ENCODE measurements at regions not wholly inside any gene's neighbourhood (a gene's known extent, or its start where the extent isn't known, plus 50 kb on each side); places are given as distances from the start of the nearest gene placed in this dataset.

DNA sequence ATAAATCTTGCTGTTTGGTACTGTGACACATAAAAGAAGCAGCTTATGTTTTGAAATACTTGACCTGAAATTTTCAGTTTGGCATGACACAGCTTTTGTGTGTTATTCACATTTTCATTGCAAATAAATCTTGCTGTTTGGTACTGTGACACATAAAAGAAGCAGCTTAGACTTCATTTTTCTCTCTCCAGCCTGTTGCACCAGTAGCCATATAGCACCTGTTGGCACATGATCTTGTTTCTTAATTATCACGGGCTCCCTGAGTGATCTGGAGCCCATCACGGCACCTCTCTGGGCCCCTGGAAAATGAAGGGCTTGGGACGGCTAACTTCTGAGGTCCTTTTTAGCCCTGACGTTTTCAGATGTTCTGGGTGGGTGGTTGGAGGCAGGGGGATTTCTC lies 77.4 kb upstream of the SLCO3A1 start:
- Histone ChIP-seq H3K27me3 (ENCODE audit: low read length) (no peaks in the 10 kb centered on the region), H3K4me2 (ENCODE audit: low read depth, low read length, poor library complexity, severe bottlenecking) (no peak overlapping the region), H3K27ac (ENCODE audit: low read length) (no peak overlapping the region), H3K79me2 (ENCODE audit: low read length) (no peaks in the 10 kb centered on the region), H3K4me1 (ENCODE audit: low read length) (peaks cover 11% of the 10 kb centered on the region), H3K4me3 (ENCODE audit: low read length) (no peak overlapping the region), H3K36me3 (ENCODE audit: insufficient read depth, low read length) (no peaks in the 10 kb centered on the region), H3K9me3 (ENCODE audit: low read length) (no peaks in the 10 kb centered on the region), H3K9ac (ENCODE audit: low read length) (no peak overlapping the region), H2AFZ (ENCODE audit: low read length) (no peak overlapping the region), H3K9me2 (replicated peaks; ENCODE audit: insufficient read depth, low read length) (no peaks in the 10 kb centered on the region), H4K20me1 (ENCODE audit: insufficient read depth, low read depth, low read length) (no peaks in the 10 kb centered on the region)
- no peak for DNase-seq

DNA sequence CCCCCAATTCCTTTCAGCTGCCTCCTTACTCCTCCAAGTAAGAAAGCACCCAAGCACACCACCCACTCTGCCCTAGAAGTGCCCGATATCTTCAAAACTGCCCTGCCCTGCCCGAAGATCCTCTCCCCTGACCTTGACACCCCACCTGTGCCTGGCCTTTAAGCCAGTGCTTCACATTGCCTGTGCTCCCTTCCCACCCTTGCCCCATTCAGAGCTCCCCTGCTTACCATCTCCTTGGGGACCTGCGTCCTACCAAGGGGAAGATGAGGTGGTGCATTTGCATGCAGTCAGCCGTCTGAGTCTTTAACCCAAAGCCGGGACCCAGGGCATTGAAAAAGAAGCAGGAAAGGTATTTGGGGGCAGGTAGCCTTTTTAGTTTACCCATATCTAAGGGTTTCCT lies 73.5 kb upstream of the SLCO3A1 start:
- H3K4me2 ChIP-seq (ENCODE audit: low read depth, low read length, poor library complexity, severe bottlenecking): peak overlapping the region; percentile 23
- H3K9ac ChIP-seq (ENCODE audit: low read length): no peak overlapping the region
- no peaks in the 10 kb centered on the region for H3K27me3 ChIP-seq (ENCODE audit: low read length)
- no peaks in the 10 kb centered on the region for H4K20me1 ChIP-seq (ENCODE audit: insufficient read depth, low read depth, low read length)
- H3K36me3 ChIP-seq (ENCODE audit: insufficient read depth, low read length): no peaks in the 10 kb centered on the region
- peaks cover 11% of the 10 kb centered on the region for H3K4me1 ChIP-seq (ENCODE audit: low read length)
- H2AFZ ChIP-seq (ENCODE audit: low read length): no peak overlapping the region
- no peak overlapping the region for H3K27ac ChIP-seq (ENCODE audit: low read length)
- no peak overlapping the region for H3K4me3 ChIP-seq (ENCODE audit: low read length)
- H3K9me3 ChIP-seq (ENCODE audit: low read length): no peaks in the 10 kb centered on the region
- no peak for DNase-seq
- no peaks in the 10 kb centered on the region for H3K9me2 ChIP-seq (replicated peaks; ENCODE audit: insufficient read depth, low read length)
- H3K79me2 ChIP-seq (ENCODE audit: low read length): no peaks in the 10 kb centered on the region

DNA sequence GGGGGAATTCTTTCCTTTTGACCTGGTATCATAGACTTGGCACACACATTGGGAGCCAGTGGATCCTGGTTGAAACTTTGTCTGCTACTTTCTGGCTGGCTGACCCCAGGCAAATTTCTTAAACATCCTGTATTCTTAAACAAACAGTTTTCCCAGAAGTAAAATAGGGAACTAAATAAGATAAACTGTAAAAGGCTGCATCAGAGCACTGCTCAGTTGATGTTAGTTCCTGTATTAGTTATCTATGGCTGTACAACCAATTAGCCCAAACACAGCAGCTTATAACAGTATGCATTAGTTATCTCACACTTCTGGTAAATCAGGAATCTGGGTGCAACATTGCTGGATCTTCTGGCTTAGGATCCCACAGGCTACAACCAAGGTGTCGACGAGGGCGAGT lies 73.1 kb upstream of the SLCO3A1 start:
- no peaks in the 10 kb centered on the region for H3K79me2 ChIP-seq (ENCODE audit: low read length)
- H3K9ac ChIP-seq (ENCODE audit: low read length): no peak overlapping the region
- H3K27me3 ChIP-seq (ENCODE audit: low read length): no peaks in the 10 kb centered on the region
- DNase-seq: no peak
- no peak overlapping the region for H2AFZ ChIP-seq (ENCODE audit: low read length)
- H3K9me2 ChIP-seq (replicated peaks; ENCODE audit: insufficient read depth, low read length): no peaks in the 10 kb centered on the region
- no peaks in the 10 kb centered on the region for H4K20me1 ChIP-seq (ENCODE audit: insufficient read depth, low read depth, low read length)
- H3K9me3 ChIP-seq (ENCODE audit: low read length): no peaks in the 10 kb centered on the region
- H3K4me1 ChIP-seq (ENCODE audit: low read length): peaks cover 11% of the 10 kb centered on the region
- H3K36me3 ChIP-seq (ENCODE audit: insufficient read depth, low read length): no peaks in the 10 kb centered on the region
- H3K27ac ChIP-seq (ENCODE audit: low read length): no peak overlapping the region
- H3K4me3 ChIP-seq (ENCODE audit: low read length): no peak overlapping the region
- H3K4me2 ChIP-seq (ENCODE audit: low read depth, low read length, poor library complexity, severe bottlenecking): peak overlapping the region; percentile 23

DNA sequence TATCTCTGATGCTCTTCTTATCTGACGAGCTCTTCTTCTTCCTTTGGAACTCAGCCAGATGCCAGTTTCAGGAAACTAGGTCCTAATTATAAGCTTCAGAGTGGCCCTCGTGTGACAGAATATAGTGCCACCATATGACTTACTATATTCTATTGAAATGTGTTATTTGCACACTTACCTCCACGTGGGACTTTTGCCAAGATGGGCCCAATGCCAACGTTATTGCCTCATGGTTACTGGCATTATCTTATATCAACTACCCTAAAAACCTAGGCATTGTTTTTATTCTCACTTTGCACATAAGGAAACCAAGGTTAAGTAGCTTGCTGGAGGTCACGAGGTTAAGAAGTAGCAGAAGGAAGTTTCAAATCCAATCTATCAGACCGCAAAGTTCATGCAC lies 71.3 kb upstream of the SLCO3A1 start:
- H3K9me3 ChIP-seq (ENCODE audit: low read length): no peaks in the 10 kb centered on the region
- H3K36me3 ChIP-seq (ENCODE audit: insufficient read depth, low read length): no peaks in the 10 kb centered on the region
- H2AFZ ChIP-seq (ENCODE audit: low read length): no peak overlapping the region
- no peak overlapping the region for H3K9ac ChIP-seq (ENCODE audit: low read length)
- no peaks in the 10 kb centered on the region for H4K20me1 ChIP-seq (ENCODE audit: insufficient read depth, low read depth, low read length)
- H3K4me2 ChIP-seq (ENCODE audit: low read depth, low read length, poor library complexity, severe bottlenecking): no peak overlapping the region
- no peaks in the 10 kb centered on the region for H3K79me2 ChIP-seq (ENCODE audit: low read length)
- H3K4me1 ChIP-seq (ENCODE audit: low read length): peaks cover 11% of the 10 kb centered on the region
- no peaks in the 10 kb centered on the region for H3K27me3 ChIP-seq (ENCODE audit: low read length)
- H3K9me2 ChIP-seq (replicated peaks; ENCODE audit: insufficient read depth, low read length): no peaks in the 10 kb centered on the region
- no peak overlapping the region for H3K4me3 ChIP-seq (ENCODE audit: low read length)
- no peak for DNase-seq
- no peak overlapping the region for H3K27ac ChIP-seq (ENCODE audit: low read length)

DNA sequence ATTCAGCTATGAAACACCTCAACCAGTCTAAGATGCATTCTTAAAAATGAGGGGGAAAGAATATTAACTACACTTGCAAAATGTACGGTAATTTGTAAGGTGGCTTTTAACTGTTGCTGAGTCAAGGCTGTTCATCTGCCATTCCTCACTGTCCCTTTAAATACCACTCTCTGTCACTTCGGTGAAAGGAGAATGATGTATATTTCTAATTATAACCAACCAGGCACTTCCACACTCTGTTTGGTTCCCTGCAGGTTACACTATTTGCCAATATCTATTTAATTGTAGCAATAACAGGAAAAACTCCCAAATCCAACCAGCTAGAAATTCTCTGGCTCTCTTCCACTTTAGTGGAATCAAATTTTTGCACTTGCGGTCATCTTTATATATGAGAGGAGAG lies 70.5 kb upstream of the SLCO3A1 start:
- no peaks in the 10 kb centered on the region for H3K9me2 ChIP-seq (replicated peaks; ENCODE audit: insufficient read depth, low read length)
- H3K27me3 ChIP-seq (ENCODE audit: low read length): no peaks in the 10 kb centered on the region

GRCh38 chr15:91783451-91783850 lies 70.1 kb upstream of the SLCO3A1 start:
- Histone ChIP-seq H3K79me2 (ENCODE audit: low read length) (no peaks in the 10 kb centered on the region), H3K36me3 (ENCODE audit: insufficient read depth, low read length) (no peaks in the 10 kb centered on the region), H4K20me1 (ENCODE audit: insufficient read depth, low read depth, low read length) (no peaks in the 10 kb centered on the region), H3K4me3 (ENCODE audit: low read length) (no peak overlapping the region), H3K27me3 (ENCODE audit: low read length) (no peaks in the 10 kb centered on the region), H3K9me3 (ENCODE audit: low read length) (no peaks in the 10 kb centered on the region), H3K27ac (ENCODE audit: low read length) (no peak overlapping the region), H3K4me2 (ENCODE audit: low read depth, low read length, poor library complexity, severe bottlenecking) (no peak overlapping the region), H3K9me2 (replicated peaks; ENCODE audit: insufficient read depth, low read length) (no peaks in the 10 kb centered on the region), H3K4me1 (ENCODE audit: low read length) (peaks cover 11% of the 10 kb centered on the region), H3K9ac (ENCODE audit: low read length) (no peak overlapping the region), H2AFZ (ENCODE audit: low read length) (no peak overlapping the region)
- no peak for DNase-seq

More for the DNA sequence above, 70.5 kb upstream of the SLCO3A1 start:
- Histone ChIP-seq H3K4me1 (ENCODE audit: low read length) (peaks cover 11% of the 10 kb centered on the region), H3K9ac (ENCODE audit: low read length) (no peak overlapping the region), H3K9me3 (ENCODE audit: low read length) (no peaks in the 10 kb centered on the region), H2AFZ (ENCODE audit: low read length) (no peak overlapping the region), H3K36me3 (ENCODE audit: insufficient read depth, low read length) (no peaks in the 10 kb centered on the region), H3K27ac (ENCODE audit: low read length) (no peak overlapping the region), H3K79me2 (ENCODE audit: low read length) (no peaks in the 10 kb centered on the region), H3K4me2 (ENCODE audit: low read depth, low read length, poor library complexity, severe bottlenecking) (no peak overlapping the region), H3K4me3 (ENCODE audit: low read length) (no peak overlapping the region), H4K20me1 (ENCODE audit: insufficient read depth, low read depth, low read length) (no peaks in the 10 kb centered on the region)
- no peak for DNase-seq

- Histone ChIP-seq H3K79me2 (ENCODE audit: low read length) (no peaks in the 10 kb centered on the region), H2AFZ (ENCODE audit: low read length) (no peak overlapping the region), H3K9ac (ENCODE audit: low read length) (no peak overlapping the region), H3K36me3 (ENCODE audit: insufficient read depth, low read length) (no peaks in the 10 kb centered on the region), H3K4me1 (ENCODE audit: low read length) (peaks cover 7% of the 10 kb centered on the region), H3K9me3 (ENCODE audit: low read length) (no peaks in the 10 kb centered on the region), H4K20me1 (ENCODE audit: insufficient read depth, low read depth, low read length) (no peaks in the 10 kb centered on the region), H3K27ac (ENCODE audit: low read length) (no peak overlapping the region), H3K4me2 (ENCODE audit: low read depth, low read length, poor library complexity, severe bottlenecking) (no peak overlapping the region), H3K9me2 (replicated peaks; ENCODE audit: insufficient read depth, low read length) (no peaks in the 10 kb centered on the region), H3K4me3 (ENCODE audit: low read length) (no peak overlapping the region), H3K27me3 (ENCODE audit: low read length) (no peaks in the 10 kb centered on the region)
- DNase-seq: no peak
These were observed 68.4 kb upstream of the SLCO3A1 start for GRCh38 chr15:91784973-91785709.

DNA sequence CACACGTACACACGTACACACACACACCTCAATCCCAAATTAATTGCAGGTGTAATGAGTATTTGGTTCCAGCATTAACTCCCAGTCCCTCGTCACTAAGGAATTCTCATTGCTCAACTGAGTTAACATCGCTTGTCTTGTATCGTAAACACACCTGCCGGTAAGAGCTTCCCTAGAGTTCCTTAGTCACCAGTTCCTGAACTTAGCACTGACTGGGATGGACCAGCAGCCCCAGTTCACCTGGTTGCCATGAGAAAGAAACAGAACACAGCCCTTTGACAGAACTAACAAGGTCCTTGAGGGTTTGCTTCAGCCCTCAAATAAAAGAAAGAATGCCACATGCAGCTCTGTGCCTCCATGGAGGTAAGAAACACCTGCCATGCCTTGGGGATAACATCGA lies 66.3 kb upstream of the SLCO3A1 start:
- H3K9me3 ChIP-seq (ENCODE audit: low read length): no peaks in the 10 kb centered on the region
- H2AFZ ChIP-seq (ENCODE audit: low read length): no peak overlapping the region
- no peak overlapping the region for H3K27ac ChIP-seq (ENCODE audit: low read length)
- H3K79me2 ChIP-seq (ENCODE audit: low read length): no peaks in the 10 kb centered on the region
- H3K4me1 ChIP-seq (ENCODE audit: low read length): no peaks in the 10 kb centered on the region
- DNase-seq: no peak
- H3K4me3 ChIP-seq (ENCODE audit: low read length): no peak overlapping the region
- no peaks in the 10 kb centered on the region for H4K20me1 ChIP-seq (ENCODE audit: insufficient read depth, low read depth, low read length)
- H3K9me2 ChIP-seq (replicated peaks; ENCODE audit: insufficient read depth, low read length): no peaks in the 10 kb centered on the region
- H3K36me3 ChIP-seq (ENCODE audit: insufficient read depth, low read length): no peaks in the 10 kb centered on the region
- no peak overlapping the region for H3K9ac ChIP-seq (ENCODE audit: low read length)
- H3K4me2 ChIP-seq (ENCODE audit: low read depth, low read length, poor library complexity, severe bottlenecking): no peak overlapping the region
- no peaks in the 10 kb centered on the region for H3K27me3 ChIP-seq (ENCODE audit: low read length)

Measured in Karpas-422 (cell line).